Keratinocyte (primary cell): ENCODE measurements at regions not wholly inside any gene's neighbourhood (a gene's known extent, or its start where the extent isn't known, plus 50 kb on each side); places are given as distances from the start of the nearest gene placed in this dataset.

Experiments
- DNase-seq: peaks from one replicate; pipeline ENCODE4 v3.0.0-alpha.2; 2011; ENCODE audit warnings: low read depth, missing footprints, low spot score
- FAIRE-seq: peaks from 2 replicates; lab custom pipeline; 2011; peaks lifted over from hg19 to GRCh38; lab: Jason Lieb, UNC
- H2AFZ ChIP-seq: 2 replicates; pipeline ENCODE4 v1.6.0; 2012; ENCODE audit warnings: low read length, control low read depth, inconsistent platforms; ENCODE audit not compliant: control insufficient read depth
- H3K27ac ChIP-seq: 2 replicates; pipeline ENCODE4 v1.5.1; 2011; ENCODE audit warnings: low read length; ENCODE audit not compliant: control insufficient read depth, insufficient read depth
- H3K27me3 ChIP-seq: 3 replicates; pipeline ENCODE4 v1.6.0; 2011; ENCODE audit warnings: low read length; ENCODE audit not compliant: control insufficient read depth, insufficient read depth; ENCODE audit errors: extremely low read depth
- H3K36me3 ChIP-seq, 2 experiments: 2 replicates in 1 of 2; 3 replicates in 1 of 2; pipeline ENCODE4 v1.5.1; 2011; ENCODE audit warnings: low read length in 2 of 2, mild to moderate bottlenecking in 1 of 2; ENCODE audit not compliant: control insufficient read depth in 2 of 2, insufficient read depth in 2 of 2; ENCODE audit errors: extremely low read depth in 1 of 2
- H3K4me1 ChIP-seq: 3 replicates; pipeline ENCODE4 v1.5.1; 2011; ENCODE audit warnings: low read length; ENCODE audit not compliant: control insufficient read depth, insufficient read depth; ENCODE audit errors: extremely low read depth
- H3K4me2 ChIP-seq: 3 replicates; pipeline ENCODE4 v1.6.0; 2011; ENCODE audit warnings: low read depth, low read length; ENCODE audit not compliant: control insufficient read depth, insufficient read depth; ENCODE audit errors: extremely low read depth
- H3K4me3 ChIP-seq, 3 experiments: fragments of 200-600 bp in 1 of 3; sonication (generic) in 1 of 3; 2 replicates in 2 of 3; 3 replicates in 1 of 3; pipeline ENCODE4 v1.5.1; 2011 to 2016; ENCODE audit warnings: low read length in 3 of 3, mild to moderate bottlenecking in 3 of 3, control low read depth in 2 of 3, inconsistent platforms in 1 of 3, low read depth in 1 of 3, mixed read lengths in 1 of 3, mixed run types in 1 of 3, moderate library complexity in 1 of 3; ENCODE audit not compliant: control insufficient read depth in 2 of 3, insufficient read depth in 2 of 3; ENCODE audit errors: extremely low read depth in 1 of 3
- H3K79me2 ChIP-seq: 2 replicates; pipeline ENCODE4 v1.6.0; 2012; ENCODE audit warnings: low read length; ENCODE audit not compliant: control insufficient read depth, insufficient read depth
- H3K9ac ChIP-seq: 3 replicates; pipeline ENCODE4 v1.6.0; 2011; ENCODE audit warnings: low read length; ENCODE audit not compliant: control insufficient read depth, insufficient read depth; ENCODE audit errors: extremely low read depth
- H3K9me1 ChIP-seq: 3 replicates; pipeline ENCODE4 v1.6.0; 2011; ENCODE audit warnings: low read length; ENCODE audit not compliant: control insufficient read depth, insufficient read depth; ENCODE audit errors: extremely low read depth
- H3K9me3 ChIP-seq: 2 replicates; pipeline ENCODE4 v1.5.1; 2012; ENCODE audit warnings: low read depth, low read length; ENCODE audit not compliant: control insufficient read depth
- H4K20me1 ChIP-seq: 3 replicates; pipeline ENCODE4 v1.6.0; 2011; ENCODE audit warnings: low read length; ENCODE audit not compliant: control insufficient read depth, insufficient read depth; ENCODE audit errors: extremely low read depth
- EZH2 ChIP-seq: IDR thresholded peaks from one replicate; pipeline ENCODE4 v1.6.1; 2012; ENCODE audit warnings: inconsistent platforms, mild to moderate bottlenecking, low read length, moderate library complexity
- dilution Hi-C: fragments of 300-500 bp; cut with MboI; formaldehyde crosslinking; loops from one replicate; pipeline ENCODE4 v1.7.0; 2020; ENCODE audit warnings: low sequenced_read_pairs; ENCODE audit not compliant: extremely low pct_ligation_motif_present
- TF ChIP-seq, protein P1 (sequence below), 3 experiments: IDR thresholded peaks in 1 of 3; conservative IDR thresholded peaks in 1 of 3; optimal IDR thresholded peaks in 1 of 3; 2 replicates in 2 of 3; 3 replicates in 1 of 3; pipeline versions ENCODE3 to v1.5.1; 2011; ENCODE audit warnings: low read length in 3 of 3, mild to moderate bottlenecking in 3 of 3, moderate library complexity in 2 of 3, control low read depth in 1 of 3, inconsistent platforms in 1 of 3; ENCODE audit not compliant: insufficient read depth in 2 of 3; ENCODE audit errors: extremely low read depth in 1 of 3

DNA sequence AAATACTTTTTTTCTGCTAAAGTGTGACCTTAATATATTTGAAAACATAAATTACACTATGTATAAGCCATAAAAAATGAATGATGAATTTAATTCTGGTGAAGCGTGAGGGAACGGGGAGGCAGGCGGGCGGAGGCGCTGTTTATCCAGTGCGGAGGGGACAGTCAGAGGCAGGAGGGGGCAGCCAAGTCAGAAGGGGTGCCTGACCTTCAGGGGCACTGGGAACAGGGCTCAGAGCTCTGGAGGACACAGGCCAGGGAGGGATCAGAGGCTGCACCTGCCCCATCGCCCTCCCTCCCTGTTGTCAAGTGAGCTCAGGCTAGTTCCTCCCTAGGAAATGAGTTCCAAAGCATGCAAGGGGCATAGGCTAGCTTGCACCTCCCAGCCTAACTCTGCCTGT, 82.0 kb upstream of the CASZ1 start:
- H3K9me3 ChIP-seq: no peaks in the 10 kb centered on the region
- no peak overlapping the region for H2AFZ ChIP-seq
- no peaks in the 10 kb centered on the region for H3K4me1 ChIP-seq
- dilution Hi-C loops: no loop called here
- H3K9ac ChIP-seq: no peak overlapping the region
- no peaks in the 10 kb centered on the region for H3K36me3 ChIP-seq
- no peak overlapping the region for H3K4me3 ChIP-seq
- no peaks in the 10 kb centered on the region for H3K27me3 ChIP-seq
- no peak overlapping the region for H3K4me2 ChIP-seq
- no peaks in the 10 kb centered on the region for H4K20me1 ChIP-seq
- FAIRE-seq (no peak), DNase-seq (no peak)
- H3K79me2 ChIP-seq: no peaks in the 10 kb centered on the region
- no peak overlapping the region for H3K27ac ChIP-seq
- H3K9me1 ChIP-seq: no peaks in the 10 kb centered on the region
- TF ChIP-seq, protein P1, sequence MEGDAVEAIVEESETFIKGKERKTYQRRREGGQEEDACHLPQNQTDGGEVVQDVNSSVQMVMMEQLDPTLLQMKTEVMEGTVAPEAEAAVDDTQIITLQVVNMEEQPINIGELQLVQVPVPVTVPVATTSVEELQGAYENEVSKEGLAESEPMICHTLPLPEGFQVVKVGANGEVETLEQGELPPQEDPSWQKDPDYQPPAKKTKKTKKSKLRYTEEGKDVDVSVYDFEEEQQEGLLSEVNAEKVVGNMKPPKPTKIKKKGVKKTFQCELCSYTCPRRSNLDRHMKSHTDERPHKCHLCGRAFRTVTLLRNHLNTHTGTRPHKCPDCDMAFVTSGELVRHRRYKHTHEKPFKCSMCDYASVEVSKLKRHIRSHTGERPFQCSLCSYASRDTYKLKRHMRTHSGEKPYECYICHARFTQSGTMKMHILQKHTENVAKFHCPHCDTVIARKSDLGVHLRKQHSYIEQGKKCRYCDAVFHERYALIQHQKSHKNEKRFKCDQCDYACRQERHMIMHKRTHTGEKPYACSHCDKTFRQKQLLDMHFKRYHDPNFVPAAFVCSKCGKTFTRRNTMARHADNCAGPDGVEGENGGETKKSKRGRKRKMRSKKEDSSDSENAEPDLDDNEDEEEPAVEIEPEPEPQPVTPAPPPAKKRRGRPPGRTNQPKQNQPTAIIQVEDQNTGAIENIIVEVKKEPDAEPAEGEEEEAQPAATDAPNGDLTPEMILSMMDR (optimal IDR thresholded peaks at IDR 0.05 in 1 of 3, IDR thresholded peaks at IDR 0.05 in 1 of 3, conservative IDR thresholded peaks at IDR 0.05 in 1 of 3; ENCODE audit: extremely low read depth in 1 of 3, insufficient read depth in 2 of 3, low read length in 3 of 3): no peak
- TF ChIP-seq EZH2: no peak

DNA sequence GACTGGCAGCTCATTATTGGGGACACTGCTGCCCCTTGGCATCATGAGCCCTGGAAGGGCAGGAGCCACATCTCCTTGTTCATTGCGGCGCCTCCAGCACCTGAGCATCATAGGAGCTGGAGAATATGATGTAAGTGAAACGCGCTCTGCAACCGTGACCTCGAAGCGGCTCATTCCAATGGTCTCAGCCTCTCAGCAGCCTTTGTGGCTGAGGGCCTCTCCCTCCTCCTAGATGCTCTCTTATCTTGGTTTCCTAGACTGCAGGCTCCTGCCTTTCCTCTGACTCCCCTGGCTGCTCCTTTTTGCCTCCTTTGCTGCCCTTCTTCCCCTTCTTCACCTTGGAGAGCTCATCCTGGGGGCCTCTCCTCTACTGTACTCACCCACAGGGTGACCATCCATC, 83.6 kb upstream of the CASZ1 start:
- H3K9me1 ChIP-seq: no peaks in the 10 kb centered on the region
- no peak overlapping the region for H3K27ac ChIP-seq
- no peaks in the 10 kb centered on the region for H4K20me1 ChIP-seq
- no peaks in the 10 kb centered on the region for H3K79me2 ChIP-seq
- H3K4me1 ChIP-seq: no peaks in the 10 kb centered on the region
- dilution Hi-C loops: no loop called here
- no peak overlapping the region for H2AFZ ChIP-seq
- no peak overlapping the region for H3K4me3 ChIP-seq
- no peak for TF ChIP-seq EZH2
- DNase-seq (no peak), FAIRE-seq (no peak)
- no peaks in the 10 kb centered on the region for H3K36me3 ChIP-seq
- no peaks in the 10 kb centered on the region for H3K9me3 ChIP-seq
- no peak overlapping the region for H3K4me2 ChIP-seq
- H3K9ac ChIP-seq: no peak overlapping the region
- H3K27me3 ChIP-seq: no peaks in the 10 kb centered on the region

DNA sequence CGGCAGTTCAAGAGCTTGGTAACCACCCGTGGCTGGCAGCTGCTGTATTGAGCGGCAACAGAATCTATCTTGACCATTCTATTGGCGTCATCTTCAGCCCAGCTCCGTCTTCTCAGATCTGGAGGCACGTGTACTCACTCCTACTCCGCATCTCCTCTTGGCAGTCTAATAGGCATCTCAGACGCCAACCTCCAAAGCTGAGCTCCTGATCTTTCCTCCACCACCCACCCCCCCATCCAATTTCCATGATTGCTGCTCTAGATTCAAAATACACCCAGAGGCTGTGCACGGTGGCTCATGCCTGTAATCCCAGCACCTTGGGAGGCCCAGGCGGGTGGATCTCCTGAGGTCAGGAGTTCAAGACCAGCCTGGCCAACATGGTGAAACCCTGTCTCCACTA, 84.6 kb upstream of the CASZ1 start:
- Histone ChIP-seq H3K27me3 (no peaks in the 10 kb centered on the region), H3K4me3 (no peak overlapping the region), H3K27ac (no peak overlapping the region), H3K9me1 (no peaks in the 10 kb centered on the region), H4K20me1 (no peaks in the 10 kb centered on the region), H3K9me3 (no peaks in the 10 kb centered on the region), H3K4me2 (no peak overlapping the region), H2AFZ (no peak overlapping the region), H3K36me3 (no peaks in the 10 kb centered on the region), H3K79me2 (no peaks in the 10 kb centered on the region), H3K4me1 (no peaks in the 10 kb centered on the region), H3K9ac (no peak overlapping the region)
- DNase-seq: no peak
- dilution Hi-C loops: no loop called here
- FAIRE-seq: no peak
- TF ChIP-seq, protein P1 (optimal IDR thresholded peaks at IDR 0.05 in 1 of 3, IDR thresholded peaks at IDR 0.05 in 1 of 3, conservative IDR thresholded peaks at IDR 0.05 in 1 of 3; ENCODE audit: extremely low read depth in 1 of 3, insufficient read depth in 2 of 3, low read length in 3 of 3): no peak
- no peak for TF ChIP-seq EZH2
